ENCODE measurements at regions not wholly inside any gene's neighbourhood (a gene's known extent, or its start where the extent isn't known, plus 50 kb on each side); places are given as distances from the start of the nearest gene placed in this dataset.
A peak's percentile ranks its signal among the peaks of the same experiment; 100 is the strongest.

GRCh38 chr5:91222482-91222881, 160.6 kb downstream of the ARRDC3 start:
- TF ChIP-seq, protein P1, sequence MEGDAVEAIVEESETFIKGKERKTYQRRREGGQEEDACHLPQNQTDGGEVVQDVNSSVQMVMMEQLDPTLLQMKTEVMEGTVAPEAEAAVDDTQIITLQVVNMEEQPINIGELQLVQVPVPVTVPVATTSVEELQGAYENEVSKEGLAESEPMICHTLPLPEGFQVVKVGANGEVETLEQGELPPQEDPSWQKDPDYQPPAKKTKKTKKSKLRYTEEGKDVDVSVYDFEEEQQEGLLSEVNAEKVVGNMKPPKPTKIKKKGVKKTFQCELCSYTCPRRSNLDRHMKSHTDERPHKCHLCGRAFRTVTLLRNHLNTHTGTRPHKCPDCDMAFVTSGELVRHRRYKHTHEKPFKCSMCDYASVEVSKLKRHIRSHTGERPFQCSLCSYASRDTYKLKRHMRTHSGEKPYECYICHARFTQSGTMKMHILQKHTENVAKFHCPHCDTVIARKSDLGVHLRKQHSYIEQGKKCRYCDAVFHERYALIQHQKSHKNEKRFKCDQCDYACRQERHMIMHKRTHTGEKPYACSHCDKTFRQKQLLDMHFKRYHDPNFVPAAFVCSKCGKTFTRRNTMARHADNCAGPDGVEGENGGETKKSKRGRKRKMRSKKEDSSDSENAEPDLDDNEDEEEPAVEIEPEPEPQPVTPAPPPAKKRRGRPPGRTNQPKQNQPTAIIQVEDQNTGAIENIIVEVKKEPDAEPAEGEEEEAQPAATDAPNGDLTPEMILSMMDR (IDR thresholded peaks at IDR 0.05; ENCODE audit: low read depth, low read length) = no peak
- no peak for DNase-seq (ENCODE audit: low read depth in 2 of 2)
- H3K4me3 ChIP-seq (replicated peaks in 1 of 2; ENCODE audit: low read depth in 2 of 2, low read length in 2 of 2) = no peak overlapping the region

DNA sequence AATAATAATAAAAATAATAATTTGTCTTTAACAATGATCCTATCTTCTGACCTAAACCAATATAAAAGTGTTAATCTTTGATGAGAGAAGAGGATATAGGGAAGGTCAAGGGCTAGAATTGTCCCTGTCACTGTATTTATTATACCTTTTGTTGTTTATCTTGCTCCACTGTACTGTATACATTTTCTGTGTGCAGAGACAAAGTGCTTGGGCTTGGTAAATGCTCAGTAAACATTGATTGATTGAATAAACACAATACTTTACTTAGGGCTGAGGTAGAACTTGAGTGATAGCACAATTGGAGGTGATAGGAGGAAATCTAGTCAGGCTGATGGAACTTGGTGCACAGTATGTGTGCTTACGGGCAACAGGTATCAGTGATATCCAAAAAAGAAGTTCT, 161.2 kb downstream of the ARRDC3 start:
- no peak overlapping the region for H3K4me3 ChIP-seq (replicated peaks in 1 of 2; ENCODE audit: low read depth in 2 of 2, low read length in 2 of 2)
- no peak for DNase-seq (ENCODE audit: low read depth in 2 of 2)
- TF ChIP-seq, protein P1 (IDR thresholded peaks at IDR 0.05; ENCODE audit: low read depth, low read length) = no peak

DNA sequence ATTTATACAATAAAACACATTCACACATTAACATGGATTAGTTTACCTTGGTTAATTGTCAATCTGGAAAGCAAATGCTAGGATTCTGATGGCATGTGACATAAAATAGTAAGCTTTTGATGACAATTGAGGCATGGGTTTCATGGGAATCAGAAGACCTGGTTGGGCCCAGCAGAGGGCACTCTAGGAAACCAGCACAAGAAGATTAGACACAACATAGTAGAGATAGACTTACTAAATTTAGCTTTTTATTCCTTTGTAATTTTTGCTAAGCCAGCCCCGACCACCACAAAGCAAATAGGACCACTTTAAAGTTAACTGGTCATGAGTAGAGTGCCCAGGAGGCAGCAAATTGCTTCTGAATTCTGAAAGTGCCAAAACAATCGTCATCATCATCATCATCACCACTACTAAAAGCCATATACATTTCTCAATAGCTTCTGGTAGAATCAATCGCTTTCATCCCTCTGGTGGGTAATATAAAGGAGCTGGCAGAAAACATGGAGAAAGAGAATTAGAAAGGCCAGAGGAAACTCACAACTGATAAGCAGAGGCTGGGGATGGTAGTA, 163.2 kb downstream of the ARRDC3 start:
- TF ChIP-seq, protein P1 (IDR thresholded peaks at IDR 0.05; ENCODE audit: low read depth, low read length) = peak; percentile 35
- peak; percentile 69 to 74 for DNase-seq (ENCODE audit: low read depth in 2 of 2)
- H3K4me3 ChIP-seq (replicated peaks in 1 of 2; ENCODE audit: low read depth in 2 of 2, low read length in 2 of 2) = no peak overlapping the region

- no peak overlapping the region for H3K4me3 ChIP-seq (replicated peaks in 1 of 2; ENCODE audit: low read depth in 2 of 2, low read length in 2 of 2)
- TF ChIP-seq, protein P1 (IDR thresholded peaks at IDR 0.05; ENCODE audit: low read depth, low read length) = no peak
- peak; percentile 92 for DNase-seq (ENCODE audit: low read depth in 2 of 2)
These were observed 163.9 kb downstream of the ARRDC3 start for GRCh38 chr5:91219091-91219802.

GRCh38 chr5:91217859-91218258, 165.3 kb downstream of the ARRDC3 start:
- no peak overlapping the region for H3K4me3 ChIP-seq (replicated peaks in 1 of 2; ENCODE audit: low read depth in 2 of 2, low read length in 2 of 2)
- TF ChIP-seq, protein P1 (IDR thresholded peaks at IDR 0.05; ENCODE audit: low read depth, low read length) = no peak
- no peak for DNase-seq (ENCODE audit: low read depth in 2 of 2)

GRCh38 chr5:91214571-91214970, 168.5 kb downstream of the ARRDC3 start:
- TF ChIP-seq, protein P1 (IDR thresholded peaks at IDR 0.05; ENCODE audit: low read depth, low read length) = no peak
- no peak overlapping the region for H3K4me3 ChIP-seq (replicated peaks in 1 of 2; ENCODE audit: low read depth in 2 of 2, low read length in 2 of 2)
- no peak for DNase-seq (ENCODE audit: low read depth in 2 of 2)

All from cardiac fibroblast (primary cell).